Uterus (tissue), 2 donors: ENCODE measurements at regions not wholly inside any gene's neighbourhood (a gene's known extent, or its start where the extent isn't known, plus 50 kb on each side); places are given as distances from the start of the nearest gene placed in this dataset.

Source experiments
- CTCF ChIP-seq, 4 experiments: fragments of 200-600 bp in 2 of 4; fragments of 450-650 bp in 2 of 4; sonication (generic) in 2 of 4; IDR thresholded peaks; one replicate each; pipeline ENCODE4 v1.5.1; 2016 to 2019; ENCODE audit warnings: antibody characterized with exemption in 4 of 4, mild to moderate bottlenecking in 2 of 4, moderate library complexity in 1 of 4
- POLR2A ChIP-seq, 2 donors: fragments of 450-650 bp; IDR thresholded peaks; one replicate each; pipeline ENCODE4 v1.6.1; 2016; ENCODE audit warnings: antibody characterized with exemption in 2 of 2, mild to moderate bottlenecking in 1 of 2, moderate library complexity in 1 of 2

GRCh38 chr2:162974771-162975170, 136.2 kb upstream of the KCNH7 start:
- no peak for TF ChIP-seq CTCF (IDR thresholded peaks at IDR 0.05)
- TF ChIP-seq POLR2A (IDR thresholded peaks at IDR 0.05): no peak
